ENCODE measurements at regions not wholly inside any gene's neighbourhood (a gene's known extent, or its start where the extent isn't known, plus 50 kb on each side); places are given as distances from the start of the nearest gene placed in this dataset.

- TF ChIP-seq ZNF768 (tag by site-specific recombination; IDR thresholded peaks at IDR 0.05) (no peak), CTCF (tag by site-specific recombination; IDR thresholded peaks at IDR 0.05) (no peak)
- TF ChIP-seq, protein P1, sequence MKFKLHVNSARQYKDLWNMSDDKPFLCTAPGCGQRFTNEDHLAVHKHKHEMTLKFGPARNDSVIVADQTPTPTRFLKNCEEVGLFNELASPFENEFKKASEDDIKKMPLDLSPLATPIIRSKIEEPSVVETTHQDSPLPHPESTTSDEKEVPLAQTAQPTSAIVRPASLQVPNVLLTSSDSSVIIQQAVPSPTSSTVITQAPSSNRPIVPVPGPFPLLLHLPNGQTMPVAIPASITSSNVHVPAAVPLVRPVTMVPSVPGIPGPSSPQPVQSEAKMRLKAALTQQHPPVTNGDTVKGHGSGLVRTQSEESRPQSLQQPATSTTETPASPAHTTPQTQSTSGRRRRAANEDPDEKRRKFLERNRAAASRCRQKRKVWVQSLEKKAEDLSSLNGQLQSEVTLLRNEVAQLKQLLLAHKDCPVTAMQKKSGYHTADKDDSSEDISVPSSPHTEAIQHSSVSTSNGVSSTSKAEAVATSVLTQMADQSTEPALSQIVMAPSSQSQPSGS (tag by site-specific recombination; IDR thresholded peaks at IDR 0.05; ENCODE audit: low read depth) = no peak
Measured at GRCh38 chr7:112864380-112864779, 74.2 kb upstream of the TMEM168 start.
